ENCODE measurements at regions not wholly inside any gene's neighbourhood (a gene's known extent, or its start where the extent isn't known, plus 50 kb on each side); places are given as distances from the start of the nearest gene placed in this dataset.

- Histone ChIP-seq H3K36me3 (ENCODE audit: low read depth, missing control alignments) (no peaks in the 10 kb centered on the region), H3K4me1 (no peaks in the 10 kb centered on the region), H3K4me3 (no peak overlapping the region), H3K9me3 (no peaks in the 10 kb centered on the region), H3K27me3 (no peaks in the 10 kb centered on the region), H3K27ac (no peak overlapping the region)
- TF ChIP-seq CTCF (IDR thresholded peaks at IDR 0.05): no peak
- no peak for TF ChIP-seq POLR2A (IDR thresholded peaks at IDR 0.05)
- intact Hi-C loops (cut with DNase I; ENCODE audit: low total_unique reads): no loop called here
- WGBS, 2 donors: 93 to 96% methylated on average over 2 of the region's 2 CpGs
- DNase-seq: no peak
Observed at GRCh38 chr7:41287559-41288335, 415.1 kb downstream of the INHBA start.

- H3K36me3 ChIP-seq (ENCODE audit: low read depth, missing control alignments): no peaks in the 10 kb centered on the region
- no peaks in the 10 kb centered on the region for H3K4me1 ChIP-seq
- H3K9me3 ChIP-seq: no peaks in the 10 kb centered on the region
- whole genome bisulfite sequencing, 2 donors: 87 to 95% methylated on average over 5 of the region's 5 CpGs
- intact Hi-C loops (cut with DNase I; ENCODE audit: low total_unique reads): no loop called here
- no peak overlapping the region for H3K27ac ChIP-seq
- DNase-seq: no peak
- no peak overlapping the region for H3K4me3 ChIP-seq
- TF ChIP-seq CTCF (IDR thresholded peaks at IDR 0.05) (no peak), POLR2A (IDR thresholded peaks at IDR 0.05) (no peak)
- H3K27me3 ChIP-seq: no peaks in the 10 kb centered on the region
Observed at GRCh38 chr7:41280491-41280890, 422.4 kb downstream of the INHBA start.

- TF ChIP-seq POLR2A (IDR thresholded peaks at IDR 0.05) (no peak), CTCF (IDR thresholded peaks at IDR 0.05) (no peak)
- no peaks in the 10 kb centered on the region for H3K27me3 ChIP-seq
- no peak overlapping the region for H3K4me3 ChIP-seq
- no peak overlapping the region for H3K27ac ChIP-seq
- H3K9me3 ChIP-seq: no peaks in the 10 kb centered on the region
- no peak for DNase-seq
- 89 to 94% methylated on average over 2 of the region's 2 CpGs for WGBS, 2 donors
- no peaks in the 10 kb centered on the region for H3K36me3 ChIP-seq (ENCODE audit: low read depth, missing control alignments)
- intact Hi-C loops (cut with DNase I; ENCODE audit: low total_unique reads): no loop called here
- H3K4me1 ChIP-seq: no peaks in the 10 kb centered on the region
Observed at GRCh38 chr7:41277561-41277960, 425.3 kb downstream of the INHBA start.

GRCh38 chr7:41275255-41275654 is 427.6 kb downstream of the INHBA start:
- Histone ChIP-seq H3K9me3 (no peaks in the 10 kb centered on the region), H3K27me3 (no peaks in the 10 kb centered on the region), H3K4me3 (no peak overlapping the region), H3K4me1 (no peaks in the 10 kb centered on the region), H3K27ac (no peak overlapping the region), H3K36me3 (ENCODE audit: low read depth, missing control alignments) (no peaks in the 10 kb centered on the region)
- DNase-seq: no peak
- intact Hi-C loops (cut with DNase I; ENCODE audit: low total_unique reads): no loop called here
- no peak for TF ChIP-seq CTCF (IDR thresholded peaks at IDR 0.05)
- no peak for TF ChIP-seq POLR2A (IDR thresholded peaks at IDR 0.05)
- 91 to 93% methylated on average over 9 of the region's 9 CpGs for WGBS, 2 donors

- Histone ChIP-seq H3K36me3 (ENCODE audit: low read depth, missing control alignments) (no peaks in the 10 kb centered on the region), H3K9me3 (no peaks in the 10 kb centered on the region), H3K4me1 (no peaks in the 10 kb centered on the region), H3K4me3 (no peak overlapping the region), H3K27ac (no peak overlapping the region), H3K27me3 (no peaks in the 10 kb centered on the region)
- TF ChIP-seq POLR2A (IDR thresholded peaks at IDR 0.05) (no peak), CTCF (IDR thresholded peaks at IDR 0.05) (no peak)
- intact Hi-C loops (cut with DNase I; ENCODE audit: low total_unique reads): no loop called here
- 68 to 73% methylated on average over 2 to 5 of the region's 5 CpGs for WGBS, 2 donors
- DNase-seq: no peak
Observed at GRCh38 chr7:41274179-41274578, 428.7 kb downstream of the INHBA start.
